ENCODE measurements at regions not wholly inside any gene's neighbourhood (a gene's known extent, or its start where the extent isn't known, plus 50 kb on each side); places are given as distances from the start of the nearest gene placed in this dataset.

- TF ChIP-seq CTCF (IDR thresholded peaks at IDR 0.05), result no peak
Observed at GRCh38 chr14:52175982-52176502, 91.5 kb upstream of the PTGDR start.

- no peak for TF ChIP-seq CTCF (IDR thresholded peaks at IDR 0.05)
Observed at GRCh38 chr14:52166822-52167221, 98.0 kb upstream of the NID2 start.

GRCh38 chr14:52155651-52156213, 86.9 kb upstream of the NID2 start:
- TF ChIP-seq CTCF (IDR thresholded peaks at IDR 0.05), result no peak

GRCh38 chr14:52154992-52155650, 86.3 kb upstream of the NID2 start:
- TF ChIP-seq CTCF (IDR thresholded peaks at IDR 0.05), result no peak

GRCh38 chr14:52153939-52154338, 85.1 kb upstream of the NID2 start:
- TF ChIP-seq CTCF (IDR thresholded peaks at IDR 0.05), result no peak

- no peak for TF ChIP-seq CTCF (IDR thresholded peaks at IDR 0.05)
Observed at GRCh38 chr14:52150162-52150561, 81.3 kb upstream of the NID2 start.

GRCh38 chr14:52148371-52148770, 79.5 kb upstream of the NID2 start:
- TF ChIP-seq CTCF (IDR thresholded peaks at IDR 0.05), result no peak
